SKM-1 treated with dmso at 0.1 percent for 144 hours (cell line): ENCODE measurements at regions not wholly inside any gene's neighbourhood (a gene's known extent, or its start where the extent isn't known, plus 50 kb on each side); places are given as distances from the start of the nearest gene placed in this dataset.
"Not testable (repeated sequence)": the region's sequence is repeated elsewhere in the genome, so short reads cannot be mapped to it uniquely, and the experiment has no call there.

Experiments used
- DNase-seq: peaks from one replicate; lab custom pipeline; 2025; ENCODE audit not compliant: unreplicated experiment; lab: John Stamatoyannopoulos, UW

DNA sequence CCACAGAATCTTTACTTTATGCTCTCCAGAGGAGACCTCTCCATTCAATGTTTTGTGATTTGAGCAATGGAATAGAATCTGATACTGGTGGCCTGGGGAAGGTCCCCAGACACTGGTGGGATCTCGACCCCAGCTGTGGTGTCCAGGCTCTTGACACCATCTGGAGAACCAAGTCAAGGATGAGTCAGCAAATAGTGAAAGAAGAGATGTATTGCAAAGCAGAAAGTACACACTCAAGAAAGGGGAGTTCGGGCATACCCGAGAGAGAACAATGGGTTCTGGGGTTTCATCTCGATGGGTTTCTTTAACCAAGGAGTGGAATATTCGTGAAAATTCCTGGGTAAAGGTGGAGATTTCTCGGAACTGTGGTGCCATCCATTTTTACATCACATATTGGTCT lies 146.3 kb upstream of the NOTCH2NLA start:
- DNase-seq = not testable (repeated sequence)

- not testable (repeated sequence) for DNase-seq
Measured at GRCh38 chr1:146369940-146370339, 141.1 kb upstream of the NOTCH2NLA start.

GRCh38 chr1:146355373-146355772 lies 126.6 kb upstream of the NOTCH2NLA start:
- not testable (repeated sequence) for DNase-seq

DNA sequence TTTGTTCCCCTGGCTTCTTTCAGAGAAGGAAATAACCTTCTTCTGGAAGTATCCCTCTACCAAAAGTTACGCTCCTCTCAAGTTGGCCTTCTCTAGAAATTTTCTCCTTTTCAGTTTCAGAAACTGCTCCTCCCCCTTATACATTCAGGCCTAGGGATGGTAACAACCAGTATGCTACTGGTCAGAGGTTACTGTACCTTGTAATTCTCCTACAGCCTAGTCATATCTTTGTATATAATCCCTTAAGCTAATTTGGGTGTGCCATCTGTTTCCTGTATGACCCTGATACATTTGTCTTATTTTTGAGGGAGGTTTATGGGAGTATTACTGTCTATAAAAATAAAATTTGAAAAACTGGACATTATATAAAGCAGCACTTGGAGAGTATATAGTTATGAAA lies 98.0 kb upstream of the NOTCH2NLA start:
- not testable (repeated sequence) for DNase-seq

GRCh38 chr1:146324463-146324862 lies 95.6 kb upstream of the NOTCH2NLA start:
- DNase-seq = not testable (repeated sequence)

DNA sequence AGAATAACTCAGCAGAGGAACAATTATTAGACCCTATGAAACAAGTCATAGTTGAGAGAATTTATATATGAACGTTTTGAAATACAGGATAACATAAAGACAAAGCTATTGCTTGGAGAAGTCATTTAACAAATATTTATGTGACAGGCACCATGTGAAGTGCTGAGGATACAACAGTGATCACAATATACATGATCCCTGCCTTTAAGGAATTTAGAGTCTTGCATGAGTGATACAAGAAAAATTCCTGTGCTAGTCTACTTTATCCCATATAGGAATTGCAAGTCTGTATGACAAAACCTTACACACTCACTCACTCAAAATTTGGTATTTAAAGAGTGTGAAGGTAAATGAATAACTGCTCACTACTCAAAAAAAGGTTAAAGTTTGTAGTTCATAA lies 94.5 kb upstream of the NOTCH2NLA start:
- not testable (repeated sequence) for DNase-seq

- not testable (repeated sequence) for DNase-seq
Measured at GRCh38 chr1:146322893-146323292, 94.1 kb upstream of the NOTCH2NLA start.

DNA sequence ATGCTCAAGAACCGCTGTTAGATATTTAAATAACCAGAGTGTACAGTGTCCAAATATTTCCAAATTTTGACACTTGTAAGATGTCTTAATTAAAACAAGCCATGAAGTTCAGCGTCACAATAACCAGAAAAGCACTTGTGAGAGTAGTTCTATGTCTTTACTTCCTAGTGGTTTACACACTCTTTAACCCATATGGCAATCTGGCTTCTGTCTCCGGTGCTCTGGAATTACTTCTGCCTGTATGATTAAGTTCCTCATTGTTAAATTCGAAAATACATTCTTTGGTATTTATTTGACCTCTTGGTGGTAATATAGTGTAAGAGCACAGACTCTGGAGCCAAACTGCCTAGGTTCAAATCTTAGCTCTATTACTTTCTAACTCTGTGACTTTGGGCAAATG lies 89.9 kb upstream of the NOTCH2NLA start:
- not testable (repeated sequence) for DNase-seq

DNA sequence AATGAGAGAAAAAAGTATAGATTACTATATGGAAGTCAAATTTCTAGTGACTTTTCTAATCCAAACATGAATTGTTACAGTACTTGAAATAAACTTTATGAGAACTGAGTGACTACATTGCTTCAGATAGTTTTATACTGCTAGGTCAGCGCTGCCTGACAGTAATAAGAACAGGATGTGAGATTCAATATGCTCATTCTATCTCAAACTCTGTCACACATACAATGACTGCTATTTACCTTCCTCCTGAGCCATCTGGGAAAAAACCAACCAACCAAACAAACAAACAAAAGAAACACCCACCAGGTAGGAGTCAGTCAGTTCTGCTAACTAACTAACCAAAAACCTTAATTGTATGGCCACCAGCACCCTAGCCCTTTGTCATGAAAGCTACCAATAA lies 89.0 kb upstream of the NOTCH2NLA start:
- DNase-seq = not testable (repeated sequence)

DNA sequence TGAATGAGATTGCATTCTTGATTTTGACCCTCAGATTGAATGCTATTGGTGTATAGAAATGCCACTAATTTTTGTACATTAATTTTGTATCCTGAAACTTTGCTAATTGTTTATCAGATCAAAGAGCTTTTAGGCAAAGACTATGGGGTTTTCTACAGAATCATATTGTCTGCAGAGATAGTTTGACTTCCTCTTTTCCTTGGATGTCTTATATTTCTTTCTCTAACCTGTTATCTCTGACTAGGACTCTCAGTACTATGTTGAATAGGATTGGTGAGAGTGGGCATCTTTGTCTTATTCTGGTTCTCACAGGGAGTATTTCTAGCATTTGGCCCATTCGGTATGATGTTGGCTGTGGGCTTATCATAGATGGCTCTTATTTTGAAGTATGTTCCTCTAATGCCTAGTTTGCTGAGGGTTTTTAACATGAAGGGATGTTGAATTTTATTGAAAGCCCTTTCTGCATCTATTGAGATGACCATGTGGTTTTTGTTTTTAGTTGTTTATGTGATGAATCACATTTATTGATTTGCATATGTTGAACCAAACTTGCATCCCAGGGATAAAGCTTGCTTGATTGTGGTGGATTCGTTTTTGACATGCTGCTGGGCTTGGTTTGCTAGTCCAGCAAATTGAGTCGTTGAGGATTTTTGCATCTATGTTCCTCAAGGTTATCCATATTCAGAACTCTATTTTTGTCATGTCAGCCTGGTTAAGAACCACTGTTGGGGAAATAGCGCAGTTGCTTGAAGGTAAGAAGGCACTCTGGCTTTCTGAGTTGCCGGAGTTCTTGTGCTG lies 85.8 kb upstream of the NOTCH2NLA start:
- DNase-seq = not testable (repeated sequence)

DNA sequence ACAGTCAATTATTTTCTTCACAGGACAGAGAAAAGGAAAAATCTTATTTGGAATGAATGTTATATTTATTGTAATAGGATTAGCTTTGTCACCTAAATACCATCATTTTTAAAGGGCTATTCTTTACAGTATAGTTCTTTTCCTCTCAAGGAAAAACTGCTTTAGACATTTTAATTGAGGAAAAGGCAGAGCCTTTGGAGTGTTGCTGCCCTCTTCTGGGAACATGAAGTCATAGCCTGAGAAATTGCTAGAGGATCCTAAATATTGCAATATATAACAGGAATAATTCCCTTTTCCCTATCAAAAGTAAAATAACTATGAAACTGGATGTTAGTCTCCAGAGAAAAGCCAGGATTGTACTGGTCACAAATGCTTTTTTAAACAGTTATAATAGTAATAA lies 81.8 kb upstream of the NOTCH2NLA start:
- DNase-seq = not testable (repeated sequence)

GRCh38 chr1:146309427-146309826 lies 80.6 kb upstream of the NOTCH2NLA start:
- DNase-seq = not testable (repeated sequence)

GRCh38 chr1:146308892-146309291 lies 80.1 kb upstream of the NOTCH2NLA start:
- not testable (repeated sequence) for DNase-seq

DNA sequence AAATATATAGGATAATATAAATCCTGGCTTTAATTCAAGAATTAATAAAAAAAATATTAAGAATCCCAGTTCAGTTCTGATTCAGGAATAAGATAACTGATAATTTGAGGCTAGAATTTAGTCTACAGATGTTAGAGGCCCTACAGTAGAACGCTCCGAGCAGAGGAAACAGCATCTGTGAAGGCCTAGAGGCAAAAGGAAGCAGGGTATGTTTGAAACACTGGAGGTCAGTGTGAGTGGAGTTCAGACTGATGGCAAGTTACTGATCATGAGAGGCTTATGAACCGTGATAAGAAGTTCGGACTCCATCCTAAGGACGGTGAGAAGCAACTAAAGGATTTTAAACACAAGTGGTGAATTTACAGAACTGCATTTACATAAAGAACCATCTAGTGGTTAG lies 79.3 kb upstream of the NOTCH2NLA start:
- DNase-seq = not testable (repeated sequence)

- not testable (repeated sequence) for DNase-seq
Measured at GRCh38 chr1:146307632-146308031, 78.8 kb upstream of the NOTCH2NLA start.

DNA sequence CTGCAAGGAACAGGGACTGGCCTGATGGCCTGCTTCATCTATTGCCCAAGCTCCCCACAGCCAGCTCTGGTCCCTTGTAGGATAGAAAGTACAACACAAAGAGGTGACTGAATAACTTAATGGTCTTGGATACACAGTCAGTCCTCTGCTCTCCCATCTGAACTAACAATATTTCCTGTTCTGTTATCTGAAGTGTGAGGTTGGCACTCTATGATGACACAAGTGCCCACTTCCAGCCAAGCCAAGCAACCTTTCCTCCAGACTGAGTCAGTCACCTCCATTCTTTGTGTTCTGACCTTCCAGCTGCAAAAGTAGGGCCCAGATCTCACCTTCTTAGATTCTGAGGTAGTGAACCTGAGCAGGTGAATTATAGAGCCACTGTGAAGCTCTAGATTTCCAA lies 77.8 kb upstream of the NOTCH2NLA start:
- not testable (repeated sequence) for DNase-seq

GRCh38 chr1:146305442-146305841 lies 76.6 kb upstream of the NOTCH2NLA start:
- DNase-seq = not testable (repeated sequence)

DNA sequence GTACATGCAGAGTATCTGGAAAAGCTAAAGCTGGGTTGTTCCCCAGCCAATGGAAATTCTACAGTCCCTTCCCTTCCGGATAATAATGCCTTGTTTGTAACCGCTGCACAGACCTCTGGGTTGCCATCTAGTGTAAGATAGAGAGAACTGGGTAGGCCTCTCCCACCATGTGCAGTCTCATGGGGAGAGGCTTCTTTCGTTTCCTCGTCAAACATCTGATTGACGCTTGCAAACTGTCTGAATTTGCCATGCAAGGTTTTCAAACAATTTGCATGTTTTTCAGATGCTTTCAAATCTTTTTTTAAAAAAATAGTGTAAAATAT lies 69.7 kb upstream of the NOTCH2NLA start:
- not testable (repeated sequence) for DNase-seq

DNA sequence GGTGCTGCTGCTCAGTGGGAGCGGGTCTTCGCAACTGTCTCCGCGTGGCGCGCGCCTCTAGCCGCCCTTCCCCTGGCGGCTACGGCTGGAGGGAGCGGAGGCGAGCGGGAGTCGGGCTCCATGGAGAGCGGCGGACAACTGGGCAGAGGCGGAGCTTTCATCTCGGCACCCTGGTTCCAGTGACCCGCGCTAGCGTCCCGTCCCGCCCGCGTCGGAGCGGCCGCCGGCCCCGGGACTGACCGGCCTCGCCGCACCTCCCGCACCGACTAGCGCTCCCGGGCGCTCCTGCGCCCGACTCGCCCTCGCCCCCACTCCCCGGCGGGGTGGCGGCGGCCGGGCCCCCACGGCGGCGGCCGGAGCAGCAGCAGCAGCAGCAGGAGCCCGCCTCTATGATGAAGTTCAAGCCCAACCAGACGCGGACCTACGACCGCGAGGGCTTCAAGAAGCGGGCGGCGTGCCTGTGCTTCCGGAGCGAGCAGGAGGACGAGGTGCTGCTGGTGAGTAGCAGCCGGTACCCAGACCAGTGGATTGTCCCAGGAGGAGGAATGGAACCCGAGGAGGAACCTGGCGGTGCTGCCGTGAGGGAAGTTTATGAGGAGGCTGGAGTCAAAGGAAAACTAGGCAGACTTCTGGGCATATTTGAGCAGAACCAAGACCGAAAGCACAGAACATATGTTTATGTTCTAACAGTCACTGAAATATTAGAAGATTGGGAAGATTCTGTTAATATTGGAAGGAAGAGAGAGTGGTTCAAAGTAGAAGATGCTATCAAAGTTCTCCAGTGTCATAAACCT lies 69.2 kb upstream of the NOTCH2NLA start:
- not testable (repeated sequence) for DNase-seq

DNA sequence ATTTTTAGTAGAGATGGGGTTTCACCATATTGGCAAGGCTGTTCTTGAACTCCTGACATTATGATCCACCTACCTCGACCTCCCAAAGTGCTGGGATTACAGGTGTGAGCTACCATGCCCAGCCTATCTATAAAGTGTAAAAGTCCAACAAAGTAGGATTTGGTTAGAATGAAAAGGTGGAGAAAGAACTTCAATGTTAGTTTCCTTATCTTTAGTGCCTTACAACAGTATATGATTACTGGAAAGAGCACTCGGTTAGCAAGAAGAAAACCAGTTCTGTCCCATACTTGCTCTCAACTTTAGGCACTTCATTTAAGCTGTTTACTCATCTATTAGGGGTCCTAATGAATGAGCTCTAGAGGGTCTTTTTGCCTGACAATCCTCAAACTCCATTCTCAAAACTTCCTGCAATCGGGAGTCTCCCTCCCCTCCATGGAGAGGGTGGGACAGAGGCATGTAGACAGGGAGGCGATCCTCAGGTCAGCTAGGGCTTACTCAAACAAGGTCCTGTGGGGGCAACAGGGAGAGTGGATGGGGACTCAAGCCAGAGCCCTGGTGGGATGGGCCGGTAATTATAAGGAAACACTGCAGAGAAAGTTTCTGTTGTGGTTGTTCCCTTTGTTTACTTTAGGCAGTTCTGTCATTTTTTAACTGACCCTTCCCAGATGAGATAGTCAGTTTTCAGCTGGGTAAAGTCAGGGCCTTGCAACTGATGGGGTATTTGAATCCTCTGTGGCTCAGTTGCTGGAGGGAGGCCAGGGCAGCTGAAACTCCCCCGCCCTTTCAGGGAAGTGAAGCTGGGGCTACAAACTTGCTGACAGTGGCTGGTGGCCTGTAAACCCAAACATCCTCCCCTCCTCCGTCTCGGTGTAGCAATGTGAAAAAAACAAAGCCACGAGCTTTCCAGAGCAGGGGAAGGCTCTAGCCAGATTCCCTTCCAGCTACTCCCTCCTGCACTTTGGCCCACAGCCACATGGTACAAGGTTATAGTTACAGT lies 64.4 kb upstream of the NOTCH2NLA start:
- not testable (repeated sequence) for DNase-seq

DNA sequence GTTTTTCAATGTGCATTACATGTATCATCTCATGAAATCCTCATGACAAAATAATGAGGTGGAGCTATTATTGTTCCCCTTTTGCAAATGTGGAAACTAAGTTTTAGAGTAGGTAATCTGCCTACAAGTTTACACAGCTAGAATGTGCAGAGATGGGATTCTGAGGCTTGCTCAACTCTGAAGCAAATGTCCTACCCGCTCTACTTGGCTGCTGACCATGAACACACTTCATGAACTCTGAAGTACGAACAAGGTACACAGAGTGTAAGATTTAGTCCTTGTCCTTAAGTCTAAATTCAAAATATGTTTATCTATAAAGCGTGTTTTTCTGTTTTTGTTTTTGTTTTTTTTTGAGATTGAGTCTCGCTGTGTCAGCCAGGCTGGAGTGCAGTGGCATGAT lies 63.6 kb upstream of the NOTCH2NLA start:
- DNase-seq = not testable (repeated sequence)
